22Rv1 (cell line): ENCODE measurements at regions not wholly inside any gene's neighbourhood (a gene's known extent, or its start where the extent isn't known, plus 50 kb on each side); places are given as distances from the start of the nearest gene placed in this dataset.

Experiments used
- H3K27ac ChIP-seq: fragments of 450-650 bp; 2 replicates; pipeline ENCODE4 v1.5.1; 2017
- CTCF ChIP-seq: fragments of 450-650 bp; IDR thresholded peaks from 2 replicates; pipeline ENCODE4 v1.5.1; 2017; ENCODE audit warnings: mild to moderate bottlenecking
- ZFX ChIP-seq: fragments of 450-650 bp; IDR thresholded peaks from 2 replicates; pipeline ENCODE4 v1.6.1; 2017; ENCODE audit warnings: antibody characterized with exemption, borderline replicate concordance

GRCh38 chr4:189771696-189772361 is 168.8 kb upstream of the FRG1 start:
- no peak for TF ChIP-seq CTCF
- TF ChIP-seq ZFX, result no peak
- no peak overlapping the region for H3K27ac ChIP-seq

- TF ChIP-seq ZFX (no peak), CTCF (no peak)
- H3K27ac ChIP-seq, result no peak overlapping the region
These were observed 166.8 kb upstream of the FRG1 start for GRCh38 chr4:189773909-189774308.

GRCh38 chr4:189779281-189779980 is 161.2 kb upstream of the FRG1 start:
- H3K27ac ChIP-seq, result no peak overlapping the region

GRCh38 chr4:189780391-189780790 is 160.3 kb upstream of the FRG1 start:
- no peak for TF ChIP-seq CTCF
- no peak for TF ChIP-seq ZFX
- no peak overlapping the region for H3K27ac ChIP-seq

More at GRCh38 chr4:189779281-189779980, 161.2 kb upstream of the FRG1 start:
- no peak for TF ChIP-seq CTCF

- no peak overlapping the region for H3K27ac ChIP-seq
- TF ChIP-seq ZFX (no peak), CTCF (no peak)
These were observed 156.0 kb upstream of the FRG1 start for GRCh38 chr4:189784651-189785050.

- TF ChIP-seq ZFX (no peak), CTCF (no peak)
- no peak overlapping the region for H3K27ac ChIP-seq
These were observed 155.4 kb upstream of the FRG1 start for GRCh38 chr4:189785257-189785656.

GRCh38 chr4:189786447-189786846 is 154.2 kb upstream of the FRG1 start:
- no peak overlapping the region for H3K27ac ChIP-seq
- no peak for TF ChIP-seq CTCF
- no peak for TF ChIP-seq ZFX
